HUES6 (cell line): ENCODE measurements at regions not wholly inside any gene's neighbourhood (a gene's known extent, or its start where the extent isn't known, plus 50 kb on each side); places are given as distances from the start of the nearest gene placed in this dataset.
"Not testable (repeated sequence)": the region's sequence is repeated elsewhere in the genome, so short reads cannot be mapped to it uniquely, and the experiment has no call there.

Source experiments
- H3K27ac ChIP-seq: 2 replicates; pipeline ENCODE4 v1.7.0; 2013; ENCODE audit warnings: low read depth, mild to moderate bottlenecking, low read length, inconsistent platforms
- H3K27me3 ChIP-seq: 2 replicates; pipeline ENCODE4 v1.6.1; 2013; ENCODE audit warnings: low read length; ENCODE audit not compliant: control insufficient read depth, insufficient read depth
- H3K36me3 ChIP-seq: 2 replicates; pipeline ENCODE4 v1.6.1; 2013; ENCODE audit warnings: low read length; ENCODE audit not compliant: control insufficient read depth, insufficient read depth
- H3K4me1 ChIP-seq: 2 replicates; pipeline ENCODE4 v1.6.1; 2013; ENCODE audit warnings: low read length; ENCODE audit not compliant: control insufficient read depth, insufficient read depth
- H3K4me3 ChIP-seq: 2 replicates; pipeline ENCODE4 v1.5.1; 2013; ENCODE audit warnings: low read depth, low read length
- H3K9ac ChIP-seq: one replicate; pipeline ENCODE4 v1.6.1; 2013; ENCODE audit warnings: mild to moderate bottlenecking, low read length
- H3K9me3 ChIP-seq: 2 replicates; pipeline ENCODE4 v1.6.1; 2013; ENCODE audit warnings: low read depth, low read length; ENCODE audit not compliant: control insufficient read depth, insufficient read depth

DNA sequence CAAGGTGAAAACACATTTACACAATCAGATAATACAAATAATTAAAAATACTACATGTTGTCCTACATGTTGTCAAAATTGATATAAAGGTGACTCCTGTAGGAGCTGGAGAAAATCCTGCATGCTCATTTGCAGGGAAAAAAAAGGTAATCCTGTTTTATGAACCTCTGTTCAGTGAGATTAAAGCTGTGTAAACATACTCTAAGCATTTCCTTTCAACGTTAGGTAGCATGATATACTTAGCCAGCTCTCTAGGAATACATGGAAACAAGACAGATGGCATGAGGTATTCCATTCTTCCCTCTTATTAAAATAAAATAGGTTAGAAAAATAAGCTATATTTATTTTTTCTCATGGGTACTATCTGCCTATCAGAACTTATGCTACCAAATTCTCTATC, 635.7 kb upstream of the FLRT2 start:
- Histone ChIP-seq H3K36me3 (no peaks in the 10 kb centered on the region), H3K4me1 (no peaks in the 10 kb centered on the region), H3K9ac (no peak overlapping the region), H3K27me3 (no peaks in the 10 kb centered on the region), H3K4me3 (no peak overlapping the region), H3K9me3 (no peaks in the 10 kb centered on the region), H3K27ac (no peak overlapping the region)

DNA sequence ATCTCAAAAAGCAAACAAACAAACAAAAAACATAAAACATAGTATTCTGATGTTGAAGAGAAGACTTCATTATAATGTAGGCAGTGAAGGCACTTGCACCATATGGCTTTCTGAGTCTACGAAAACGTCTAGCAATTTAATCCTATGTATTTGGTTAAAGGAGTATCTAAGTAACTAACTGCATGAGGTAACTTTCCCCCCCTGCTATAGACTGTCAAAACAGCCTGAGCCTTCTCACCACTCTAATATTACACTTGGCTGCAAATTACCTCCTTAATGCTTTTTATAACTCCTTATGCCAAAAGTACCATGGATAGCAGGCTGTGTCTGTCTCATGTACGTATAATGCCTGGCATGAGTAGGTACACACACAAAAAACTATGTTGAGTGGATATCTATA, 607.6 kb upstream of the FLRT2 start:
- no peak overlapping the region for H3K9ac ChIP-seq
- H3K36me3 ChIP-seq: no peaks in the 10 kb centered on the region
- no peak overlapping the region for H3K4me3 ChIP-seq
- no peaks in the 10 kb centered on the region for H3K27me3 ChIP-seq
- H3K9me3 ChIP-seq: no peaks in the 10 kb centered on the region
- H3K27ac ChIP-seq: no peak overlapping the region
- no peaks in the 10 kb centered on the region for H3K4me1 ChIP-seq

DNA sequence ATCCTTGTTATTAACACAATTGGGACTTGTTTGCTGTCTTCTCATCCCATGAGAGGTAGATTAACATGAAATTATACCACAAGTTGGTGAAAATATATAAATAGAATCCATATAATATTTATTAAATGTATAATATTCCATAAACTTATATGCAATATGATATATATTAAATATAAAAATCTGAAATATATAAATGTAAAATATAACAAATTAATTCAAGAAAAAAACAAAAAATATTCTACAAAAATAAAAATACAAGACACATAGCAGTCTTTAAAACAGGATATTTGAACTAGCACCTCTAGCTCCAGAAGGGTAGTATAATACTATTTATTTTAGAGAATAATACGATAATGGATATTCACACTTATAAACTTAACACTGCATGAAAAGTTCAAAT, 603.3 kb upstream of the FLRT2 start:
- Histone ChIP-seq H3K9ac (no peak overlapping the region), H3K27me3 (no peaks in the 10 kb centered on the region)

DNA sequence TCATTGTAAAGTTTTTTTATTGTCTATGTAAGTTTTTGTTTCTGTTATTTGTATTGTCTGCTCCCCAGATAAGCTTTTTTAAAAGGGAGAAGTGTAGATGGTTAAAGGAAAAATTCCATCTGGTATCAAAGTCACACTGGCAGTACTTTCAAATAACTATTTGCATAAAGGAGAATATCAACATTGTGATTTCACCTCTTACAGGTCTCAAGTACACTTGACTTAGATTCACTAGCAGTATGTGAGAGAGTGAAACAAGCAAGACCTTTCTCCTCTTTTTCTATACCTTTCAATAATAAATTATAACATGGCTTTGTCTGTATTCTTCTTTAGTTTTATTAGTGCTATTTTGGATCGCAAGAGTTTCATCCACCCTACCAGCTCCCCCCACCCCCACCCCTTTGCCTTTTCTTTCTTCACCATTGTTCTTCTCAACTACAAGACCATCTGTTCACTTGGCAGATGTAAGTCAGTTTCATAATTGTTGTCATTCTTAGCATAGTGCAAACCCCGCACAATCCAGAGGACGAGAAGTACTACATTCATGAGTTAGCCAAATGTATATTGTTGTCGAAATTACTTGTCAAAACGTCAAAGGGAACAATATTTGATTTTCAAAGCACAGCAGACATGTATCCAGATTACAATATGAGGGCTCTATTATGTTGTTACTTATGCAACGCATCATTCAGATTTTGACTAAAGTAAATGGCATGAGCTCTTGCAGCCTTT, 602.7 kb upstream of the FLRT2 start:
- no peaks in the 10 kb centered on the region for H3K36me3 ChIP-seq
- H3K9me3 ChIP-seq: no peaks in the 10 kb centered on the region
- no peak overlapping the region for H3K4me3 ChIP-seq
- H3K27me3 ChIP-seq: no peaks in the 10 kb centered on the region
- H3K27ac ChIP-seq: no peak overlapping the region
- no peak overlapping the region for H3K9ac ChIP-seq
- no peaks in the 10 kb centered on the region for H3K4me1 ChIP-seq

More for the DNA sequence above, 603.3 kb upstream of the FLRT2 start:
- Histone ChIP-seq H3K27ac (no peak overlapping the region), H3K9me3 (no peaks in the 10 kb centered on the region), H3K4me3 (no peak overlapping the region), H3K36me3 (no peaks in the 10 kb centered on the region), H3K4me1 (no peaks in the 10 kb centered on the region)

DNA sequence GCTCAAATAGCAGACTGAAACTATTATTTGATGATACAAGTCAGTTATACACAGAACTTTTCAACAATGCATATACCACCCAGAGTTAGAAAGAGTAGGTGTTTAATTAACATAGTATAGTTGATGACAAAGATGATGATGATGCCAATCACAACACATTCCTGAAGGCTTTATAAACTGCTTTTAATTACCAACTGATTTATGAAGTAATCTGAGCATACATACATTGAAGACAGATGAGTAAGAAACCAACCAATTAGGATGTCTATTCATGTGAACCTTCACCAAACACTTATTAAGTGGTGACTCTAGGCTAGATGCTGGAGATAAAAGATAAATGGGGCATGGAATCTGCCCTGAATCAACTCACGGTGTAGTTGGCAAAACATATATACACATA, 600.9 kb upstream of the FLRT2 start:
- H3K36me3 ChIP-seq: no peaks in the 10 kb centered on the region
- H3K4me3 ChIP-seq: no peak overlapping the region
- H3K4me1 ChIP-seq: no peaks in the 10 kb centered on the region
- H3K9me3 ChIP-seq: no peaks in the 10 kb centered on the region
- H3K27me3 ChIP-seq: no peaks in the 10 kb centered on the region
- H3K27ac ChIP-seq: no peak overlapping the region
- no peak overlapping the region for H3K9ac ChIP-seq

DNA sequence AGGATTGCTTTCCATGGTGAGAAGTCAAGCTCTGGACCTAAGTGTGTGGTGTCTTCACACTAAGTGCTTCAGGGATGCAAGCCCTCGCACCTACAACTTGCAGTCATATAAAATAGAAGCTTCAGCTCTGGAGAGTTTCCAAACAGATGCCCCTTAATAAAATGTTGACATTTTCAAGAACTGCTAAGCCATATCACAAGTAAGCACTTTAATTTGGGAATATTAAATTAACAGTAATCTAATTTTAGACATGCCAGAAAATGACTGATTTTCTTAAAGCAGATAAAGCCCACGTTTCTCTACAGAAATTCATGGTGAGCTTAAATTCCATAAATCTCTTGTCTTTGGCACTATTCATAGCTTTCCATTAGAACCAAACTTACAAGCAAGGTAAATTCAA, 600.1 kb upstream of the FLRT2 start:
- no peaks in the 10 kb centered on the region for H3K4me1 ChIP-seq
- H3K36me3 ChIP-seq: no peaks in the 10 kb centered on the region
- no peak overlapping the region for H3K4me3 ChIP-seq
- no peaks in the 10 kb centered on the region for H3K27me3 ChIP-seq
- no peaks in the 10 kb centered on the region for H3K9me3 ChIP-seq
- H3K27ac ChIP-seq: no peak overlapping the region
- no peak overlapping the region for H3K9ac ChIP-seq

DNA sequence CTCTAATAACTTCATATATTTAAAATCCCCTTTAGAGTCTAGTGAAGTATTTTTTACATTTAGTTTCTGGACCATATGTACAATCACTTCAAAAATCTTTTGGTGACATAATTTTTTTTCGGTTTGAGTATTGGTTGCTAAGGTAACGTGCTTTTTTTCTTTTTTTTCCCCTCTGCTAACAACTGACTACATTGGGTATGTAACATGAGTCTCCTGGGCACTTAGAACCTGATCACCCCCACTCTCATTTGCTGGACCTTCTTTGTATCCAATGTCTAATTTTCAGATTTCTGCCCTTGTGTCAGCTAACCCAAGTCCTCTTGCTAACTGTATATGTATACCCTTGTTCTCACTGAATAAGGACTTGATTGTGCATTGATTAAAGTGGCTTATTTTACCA, 592.9 kb upstream of the FLRT2 start:
- H3K4me1 ChIP-seq: peaks cover 3% of the 10 kb centered on the region; the same call in 1 of the 2 replicates
- H3K27ac ChIP-seq: no peak overlapping the region
- no peak overlapping the region for H3K4me3 ChIP-seq
- H3K9me3 ChIP-seq: no peaks in the 10 kb centered on the region
- no peaks in the 10 kb centered on the region for H3K27me3 ChIP-seq
- H3K36me3 ChIP-seq: no peaks in the 10 kb centered on the region
- no peak overlapping the region for H3K9ac ChIP-seq

DNA sequence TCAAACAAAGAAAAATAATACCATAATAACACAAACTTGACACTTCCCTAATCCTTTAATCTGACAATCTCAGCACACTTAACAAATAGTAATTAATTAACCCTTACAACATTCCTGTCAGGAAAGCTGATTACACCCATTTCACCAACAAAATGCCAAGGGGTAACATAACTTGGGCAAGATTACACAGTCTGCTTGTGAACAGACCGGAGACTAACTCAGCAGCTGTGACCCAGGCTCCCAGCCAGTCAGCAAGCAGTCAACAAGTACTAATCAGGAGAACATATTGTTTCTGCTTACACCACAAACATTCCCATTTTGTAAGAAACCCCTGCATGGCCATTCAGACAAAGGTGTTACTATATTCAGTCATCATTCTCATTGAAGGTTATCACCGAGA, 592.5 kb upstream of the FLRT2 start:
- no peaks in the 10 kb centered on the region for H3K36me3 ChIP-seq
- peaks cover 3% of the 10 kb centered on the region; the same call in 1 of the 2 replicates for H3K4me1 ChIP-seq
- H3K27ac ChIP-seq: no peak overlapping the region
- no peak overlapping the region for H3K4me3 ChIP-seq
- H3K9ac ChIP-seq: no peak overlapping the region
- no peaks in the 10 kb centered on the region for H3K9me3 ChIP-seq
- no peaks in the 10 kb centered on the region for H3K27me3 ChIP-seq

DNA sequence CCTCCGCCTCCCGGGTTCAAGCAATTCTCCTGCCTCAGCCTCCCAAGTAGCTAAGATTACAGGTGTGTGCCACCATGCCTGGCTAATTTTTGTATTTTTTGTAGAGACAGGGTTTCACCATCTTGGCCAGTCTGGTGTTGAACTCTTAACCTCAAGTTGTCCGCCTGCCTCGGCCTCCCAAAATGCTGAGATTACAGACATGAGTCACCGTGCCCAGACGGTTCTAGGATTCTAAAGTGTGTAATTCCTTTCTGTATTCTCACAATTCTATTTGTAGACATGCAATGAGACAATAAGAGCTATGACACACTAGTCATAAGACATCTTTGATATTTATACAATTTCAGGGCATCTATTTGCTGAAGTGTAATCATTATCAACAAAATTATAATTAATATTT, 585.0 kb upstream of the FLRT2 start:
- not testable (repeated sequence) for H3K4me3 ChIP-seq, H3K27me3 ChIP-seq, H3K9me3 ChIP-seq, H3K27ac ChIP-seq, H3K36me3 ChIP-seq, H3K9ac ChIP-seq, H3K4me1 ChIP-seq

DNA sequence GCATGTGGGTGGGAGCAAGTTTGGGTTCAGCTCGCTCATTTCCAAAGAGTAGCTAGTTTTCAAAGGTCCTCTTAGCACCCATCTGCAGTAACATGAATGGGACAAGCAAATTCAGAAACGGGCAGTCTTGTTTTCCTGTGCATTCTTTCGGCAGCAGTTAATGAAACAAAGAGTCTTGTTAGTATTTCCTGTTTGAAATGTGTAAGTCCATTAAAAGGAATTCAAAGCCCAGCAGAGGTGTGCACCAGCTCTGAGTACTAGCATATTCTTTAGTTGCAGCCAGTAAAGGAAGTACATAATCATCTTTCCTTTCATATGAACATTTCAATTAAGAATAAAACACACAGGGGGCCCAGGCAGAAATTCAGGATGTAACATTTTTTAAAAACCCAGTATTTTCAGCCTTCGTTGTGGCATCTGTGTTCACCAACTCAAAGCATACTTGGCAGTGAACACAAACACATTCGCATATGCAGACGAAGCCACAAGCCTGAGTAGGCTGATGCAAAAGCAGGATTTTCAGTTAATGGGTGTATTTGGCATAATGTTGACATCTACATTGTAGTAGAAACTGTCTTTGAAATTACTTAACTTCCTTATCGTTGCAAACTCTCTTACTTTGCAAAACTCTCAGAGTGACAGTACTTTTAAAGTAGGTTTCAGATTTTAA, 570.0 kb upstream of the FLRT2 start:
- Histone ChIP-seq H3K27me3 (no peaks in the 10 kb centered on the region), H3K4me1 (peaks cover 15% of the 10 kb centered on the region), H3K4me3 (no peak overlapping the region), H3K27ac (peak overlapping the region; percentile 38; the same call in 1 of the 2 replicates), H3K9me3 (peaks cover 19% of the 10 kb centered on the region), H3K36me3 (no peaks in the 10 kb centered on the region; the same call in 1 of the 2 replicates), H3K9ac (no peak overlapping the region)

DNA sequence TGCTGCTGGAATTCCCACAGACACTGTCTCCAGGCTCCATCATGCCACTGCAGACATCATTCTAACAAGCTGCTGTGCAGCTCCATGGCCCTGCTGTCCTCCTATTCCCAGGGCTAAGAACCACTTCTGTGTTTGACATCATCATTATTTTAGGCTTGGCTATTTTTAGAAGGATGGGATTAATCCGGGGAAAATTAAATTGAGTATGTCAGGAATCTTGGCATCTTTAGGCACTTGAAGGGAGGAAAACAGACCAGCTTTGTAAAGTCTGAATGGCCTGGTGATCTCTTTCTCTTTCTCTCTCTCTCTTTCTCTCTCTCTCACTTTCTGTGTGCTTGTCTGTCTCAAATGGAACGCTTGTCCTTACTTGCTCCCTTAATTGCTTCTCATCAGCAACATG, 568.3 kb upstream of the FLRT2 start:
- no peaks in the 10 kb centered on the region for H3K27me3 ChIP-seq

More for the DNA sequence above, 568.3 kb upstream of the FLRT2 start:
- H3K36me3 ChIP-seq: no peaks in the 10 kb centered on the region; the same call in 1 of the 2 replicates
- peaks cover 15% of the 10 kb centered on the region for H3K4me1 ChIP-seq
- no peak overlapping the region for H3K9ac ChIP-seq
- H3K9me3 ChIP-seq: peaks cover 19% of the 10 kb centered on the region
- H3K4me3 ChIP-seq: no peak overlapping the region
- no peak overlapping the region for H3K27ac ChIP-seq
